ACHN (cell line): ENCODE measurements at regions not wholly inside any gene's neighbourhood (a gene's known extent, or its start where the extent isn't known, plus 50 kb on each side); places are given as distances from the start of the nearest gene placed in this dataset.
"Not testable (repeated sequence)": the region's sequence is repeated elsewhere in the genome, so short reads cannot be mapped to it uniquely, and the experiment has no call there.

Source experiments
- DNase-seq: peaks from one replicate; pipeline ENCODE4 v3.0.0-alpha.2; 2015
- in situ Hi-C: cut with HindIII; loops from 2 replicates; pipeline ENCODE4 v1.10.0; 2017; ENCODE audit warnings: low sequenced_read_pairs, low pct_ligation_motif_present, low pct_unique_long_range_greater_than_20kb

DNA sequence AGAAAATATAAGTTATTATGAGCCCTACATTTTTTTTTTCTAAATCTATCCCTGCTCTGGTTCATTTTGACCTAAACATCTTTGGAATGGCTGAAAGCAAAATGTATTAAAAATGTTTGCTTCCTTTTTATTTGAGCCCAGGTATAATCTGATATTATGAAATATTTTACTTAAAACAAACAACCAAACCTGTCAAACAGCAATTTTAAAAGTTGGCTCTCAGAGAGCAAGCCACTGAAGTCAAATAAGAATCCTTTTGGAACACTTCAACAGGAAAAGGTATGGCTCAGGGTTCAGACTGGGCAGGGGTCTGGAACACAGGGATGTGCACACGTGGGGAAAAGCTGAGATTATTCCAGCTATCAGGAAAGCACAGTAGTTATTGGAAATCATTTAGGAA, 782.9 kb downstream of the CCSER2 start:
- DNase-seq: no peak
- in situ Hi-C loops: no loop called here

DNA sequence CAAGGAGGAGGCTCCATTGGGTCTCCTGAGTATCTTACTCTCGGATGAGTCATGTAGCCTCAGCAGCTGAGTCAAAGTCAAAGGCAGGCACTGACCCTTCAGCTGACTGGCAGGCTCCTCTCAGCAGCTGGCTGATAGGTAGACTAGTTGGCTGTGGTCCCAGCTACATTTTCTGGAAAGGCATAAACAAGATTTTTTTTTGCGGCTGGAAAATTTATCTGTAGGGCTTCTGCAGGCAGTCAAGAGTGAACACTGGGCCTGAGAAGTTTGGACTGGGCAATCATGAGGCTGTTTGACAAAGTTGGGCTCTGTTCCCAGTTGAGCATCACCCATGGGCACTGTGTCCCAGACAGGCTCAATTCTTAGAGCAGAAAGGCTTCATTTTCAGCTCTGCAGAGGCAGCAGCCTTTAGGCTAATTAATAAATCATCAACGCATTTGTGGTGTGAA, 796.2 kb downstream of the CCSER2 start:
- DNase-seq: no peak
- in situ Hi-C loops: no loop called here

DNA sequence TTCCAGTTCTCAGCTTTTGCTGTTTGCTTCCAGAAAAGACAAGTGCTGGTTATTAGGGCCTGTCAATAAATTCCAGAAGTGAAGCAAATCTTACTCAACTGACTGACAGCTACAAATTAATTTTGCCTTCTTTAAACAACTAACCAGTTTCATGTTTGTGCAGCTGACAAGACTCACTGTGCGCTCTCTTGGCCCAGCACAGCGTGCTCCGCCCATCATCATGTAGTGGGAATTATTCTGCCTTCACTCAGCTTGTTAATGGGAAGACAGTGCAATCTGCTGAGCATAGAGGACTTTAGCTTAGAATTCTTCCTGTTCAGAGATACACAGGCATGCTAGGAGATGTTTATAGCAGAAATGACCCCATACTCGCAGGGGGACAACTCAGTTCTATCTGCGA, 808.9 kb downstream of the CCSER2 start:
- DNase-seq: no peak
- in situ Hi-C loops: no loop called here

DNA sequence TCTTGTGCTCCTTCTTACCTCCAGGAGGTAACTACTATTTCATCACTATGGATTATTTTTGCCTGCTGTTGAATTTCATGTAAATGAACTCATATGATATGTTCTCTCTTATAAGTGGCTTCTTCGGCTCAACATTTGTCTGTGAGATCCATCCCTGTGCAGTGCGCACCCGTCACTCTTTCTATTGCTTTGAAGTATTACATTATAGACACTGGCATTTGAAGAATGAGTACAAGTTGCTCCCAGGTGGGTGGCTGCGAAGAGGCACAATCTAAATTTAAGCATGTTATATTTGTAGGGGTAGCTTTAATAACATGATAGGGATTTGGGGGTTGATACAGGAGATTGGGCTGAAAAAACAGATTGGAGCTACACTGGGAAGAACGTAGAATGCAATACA, 809.7 kb downstream of the CCSER2 start:
- no peak for DNase-seq
- in situ Hi-C loops: no loop called here

DNA sequence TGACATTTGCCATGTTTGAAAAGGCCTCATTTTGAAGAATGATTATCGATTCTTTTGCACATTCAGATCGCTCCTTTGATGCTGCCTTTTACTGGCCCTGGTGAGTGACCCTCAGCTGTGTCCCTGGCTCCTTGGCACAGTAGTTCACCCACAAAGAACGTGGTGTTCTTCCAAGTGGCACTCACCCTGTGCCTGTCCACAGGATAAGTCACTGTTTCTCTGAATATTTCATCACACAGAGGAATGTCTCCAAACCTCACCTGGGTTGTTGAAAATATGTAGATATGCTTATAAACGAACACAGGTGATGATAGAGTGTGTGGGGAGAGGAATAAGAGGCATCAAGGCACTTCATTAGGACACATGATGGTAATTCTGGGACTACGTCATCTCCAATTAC, 810.7 kb downstream of the CCSER2 start:
- in situ Hi-C loops: no loop called here
- no peak for DNase-seq

DNA sequence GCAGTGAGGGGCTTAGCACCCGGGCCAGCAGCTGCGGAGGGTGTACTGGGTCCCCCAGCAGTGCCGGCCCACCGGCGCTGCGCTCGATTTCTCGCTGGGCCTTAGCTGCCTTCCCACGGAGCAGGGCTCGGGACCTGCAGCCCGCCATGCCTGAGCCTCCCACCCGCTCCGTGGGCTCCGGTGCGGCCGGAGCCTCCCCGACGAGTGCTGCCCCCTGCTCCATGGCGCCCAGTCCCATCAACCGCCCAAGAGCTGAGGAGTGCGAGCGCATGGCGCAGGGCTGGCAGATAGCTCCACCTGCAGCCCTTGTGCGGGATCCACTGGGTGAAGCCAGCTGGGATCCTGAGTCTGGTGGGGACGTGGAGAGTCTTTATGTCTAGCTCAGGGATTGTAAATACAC, 813.1 kb downstream of the CCSER2 start:
- in situ Hi-C loops, DNase-seq: not testable (repeated sequence)

DNA sequence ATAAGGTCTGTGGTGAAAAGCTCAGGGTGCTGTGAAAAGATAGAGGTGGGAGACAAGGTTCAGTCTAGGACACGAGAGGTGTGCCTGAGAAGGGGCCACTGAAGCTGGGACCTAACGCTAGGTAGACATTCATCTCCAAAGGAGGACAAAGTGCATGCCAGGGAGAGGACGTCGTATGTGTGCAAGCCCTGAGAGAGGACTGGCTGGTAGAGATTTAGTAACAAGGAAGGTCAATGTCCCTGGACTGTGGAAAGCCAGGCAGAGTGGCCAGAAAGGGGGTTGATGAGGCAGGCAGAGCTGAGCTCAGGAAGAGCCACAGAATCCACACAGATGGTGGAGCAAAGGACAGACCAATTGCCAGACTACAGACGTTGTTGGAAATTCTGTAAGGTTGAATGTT, 817.6 kb downstream of the CCSER2 start:
- DNase-seq: no peak

DNA sequence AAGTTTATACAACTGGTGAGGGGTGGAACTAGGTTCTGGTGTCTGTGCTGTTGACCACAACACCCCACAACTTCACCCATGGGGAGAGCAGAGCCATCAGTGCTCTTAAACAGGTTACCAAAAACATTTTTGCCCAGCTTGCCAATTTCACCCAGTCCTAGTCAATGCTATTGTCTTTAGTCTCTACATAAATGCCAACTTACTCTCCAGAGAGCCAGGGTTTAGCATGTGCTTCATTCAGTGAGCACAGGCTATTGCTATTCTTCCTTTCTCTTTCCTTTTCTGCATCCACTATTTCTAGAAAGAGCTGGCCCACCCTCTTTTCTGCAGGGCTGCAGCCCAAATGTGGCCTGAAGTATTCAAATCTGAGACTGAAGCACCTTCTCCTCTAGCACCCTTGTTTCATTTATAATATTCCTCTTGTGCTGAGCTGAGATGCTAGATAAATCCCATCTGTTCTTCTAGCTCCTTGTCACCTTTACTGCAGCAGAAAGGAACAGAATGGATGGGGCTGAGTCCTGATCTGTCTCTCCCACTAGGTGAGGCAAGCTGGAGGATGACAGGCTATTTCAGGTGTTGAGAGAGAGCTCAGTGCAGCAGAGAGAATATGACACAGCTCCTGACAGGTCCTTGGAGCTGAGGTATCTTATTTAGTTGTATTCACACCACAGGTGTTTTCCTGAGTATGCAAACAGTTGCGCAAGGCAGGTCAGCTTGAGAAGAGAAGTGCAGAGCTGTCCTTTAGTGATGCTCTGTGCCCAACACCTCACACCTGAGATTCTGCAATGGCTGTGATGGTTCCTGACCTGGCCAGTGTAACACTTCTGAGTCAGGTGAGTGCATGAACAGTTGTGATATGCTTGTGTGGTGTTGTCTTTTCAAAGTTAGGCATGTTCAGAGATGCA, 819.2 kb downstream of the CCSER2 start:
- in situ Hi-C loops: no loop called here
- no peak for DNase-seq

More for the DNA sequence above, 817.6 kb downstream of the CCSER2 start:
- in situ Hi-C loops: no loop called here

DNA sequence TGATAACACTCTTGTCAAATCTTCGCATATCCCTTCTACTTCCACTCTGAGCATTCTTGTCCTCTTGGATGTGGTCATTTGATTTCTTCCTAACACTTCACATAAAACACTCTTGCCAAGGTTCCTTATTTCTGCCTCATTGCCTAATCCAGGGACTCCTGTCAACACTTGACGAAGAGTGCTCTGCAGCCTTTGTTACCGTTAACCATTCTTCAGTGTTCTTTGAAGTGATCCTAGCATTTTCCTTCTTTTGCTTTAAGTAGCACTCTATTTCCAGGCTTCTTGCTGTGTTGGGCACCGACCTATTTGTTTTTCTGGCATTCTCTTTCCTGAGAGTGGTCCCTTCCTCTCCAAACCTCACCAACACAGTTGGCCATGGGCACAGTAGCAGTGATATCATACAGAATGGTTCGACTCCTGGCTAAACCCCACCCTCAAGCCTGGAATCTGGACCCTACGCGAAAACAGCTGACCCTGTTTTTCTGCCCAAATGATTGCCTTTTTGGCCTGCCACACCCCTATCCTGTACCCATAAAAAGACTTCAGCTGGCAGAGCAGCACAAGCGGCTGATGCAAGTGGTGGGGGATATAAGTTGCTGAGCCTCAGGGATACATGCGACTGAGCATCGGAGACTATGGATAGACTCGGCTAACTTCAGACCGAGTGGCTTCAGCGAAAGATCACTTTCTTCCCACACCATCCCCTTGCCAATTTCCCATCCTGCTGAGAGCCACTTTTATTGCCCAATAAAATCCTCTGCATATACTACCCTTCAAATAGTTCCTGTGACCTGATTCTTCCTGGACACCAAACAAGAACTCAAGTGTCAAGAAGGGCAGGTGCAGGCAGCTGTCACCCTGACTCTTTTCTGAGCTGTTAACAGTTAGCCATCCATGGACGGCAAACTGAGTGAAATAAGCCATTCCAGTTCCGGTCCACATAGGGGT, 820.6 kb downstream of the CCSER2 start:
- in situ Hi-C loops: no loop called here
- DNase-seq: no peak

DNA sequence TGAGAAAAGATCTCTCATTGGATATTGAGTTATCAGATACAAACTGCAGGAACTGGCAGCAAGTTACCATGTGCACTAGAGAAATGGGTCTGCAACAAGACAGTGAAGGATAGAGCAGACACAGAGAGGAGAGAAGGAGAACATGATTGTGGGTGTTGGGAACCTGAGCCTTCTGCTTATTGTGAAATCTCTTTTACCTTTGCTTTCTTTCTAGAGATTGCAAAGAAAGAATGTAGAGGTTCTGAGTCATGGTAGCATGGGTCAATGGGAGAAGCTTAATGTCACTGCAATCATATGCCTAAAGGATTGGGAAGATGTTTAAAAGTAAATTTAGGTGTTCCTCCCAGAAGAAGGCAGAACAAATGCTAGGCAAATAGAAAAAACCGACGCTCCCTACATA, 821.4 kb downstream of the CCSER2 start:
- in situ Hi-C loops: no loop called here
- DNase-seq: no peak

DNA sequence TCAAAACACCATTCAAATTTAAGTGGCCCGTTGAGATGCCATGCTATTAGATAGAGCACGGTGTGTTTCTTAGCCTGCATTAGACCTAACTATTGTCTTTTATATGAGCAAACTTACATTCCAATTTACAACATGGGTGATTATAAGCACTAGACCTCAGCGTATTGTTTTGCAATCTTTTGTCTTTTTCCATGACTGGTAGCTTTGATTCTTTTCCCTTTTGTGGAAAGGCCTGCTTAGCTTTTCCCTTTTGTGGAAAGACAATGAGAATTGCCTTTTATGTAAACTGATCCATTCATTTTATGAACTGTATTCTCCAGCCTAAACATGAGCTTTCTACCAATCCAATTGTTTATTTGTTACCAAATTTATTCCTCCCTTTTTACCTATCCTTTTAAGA, 823.1 kb downstream of the CCSER2 start:
- in situ Hi-C loops: no loop called here
- DNase-seq: no peak

DNA sequence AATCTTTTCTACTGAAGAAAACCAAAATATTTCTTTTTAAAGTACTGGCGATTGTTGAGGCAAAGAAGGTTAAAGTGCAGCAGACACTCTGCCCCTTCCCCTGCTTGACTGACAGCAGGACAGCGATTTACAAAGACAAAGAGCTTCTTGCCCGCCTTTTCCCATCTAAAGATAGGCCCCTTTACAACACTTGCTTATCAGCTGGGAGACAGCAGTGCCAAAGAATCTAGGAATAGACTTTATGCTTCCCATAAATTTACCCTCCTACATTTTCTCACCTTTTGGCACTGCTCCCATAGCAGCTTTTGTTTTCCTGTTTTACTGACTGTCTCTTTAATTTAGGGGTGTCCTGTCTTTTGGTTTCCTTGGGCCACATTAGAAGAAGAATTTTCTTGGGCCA, 824.1 kb downstream of the CCSER2 start:
- in situ Hi-C loops: no loop called here
- no peak for DNase-seq

DNA sequence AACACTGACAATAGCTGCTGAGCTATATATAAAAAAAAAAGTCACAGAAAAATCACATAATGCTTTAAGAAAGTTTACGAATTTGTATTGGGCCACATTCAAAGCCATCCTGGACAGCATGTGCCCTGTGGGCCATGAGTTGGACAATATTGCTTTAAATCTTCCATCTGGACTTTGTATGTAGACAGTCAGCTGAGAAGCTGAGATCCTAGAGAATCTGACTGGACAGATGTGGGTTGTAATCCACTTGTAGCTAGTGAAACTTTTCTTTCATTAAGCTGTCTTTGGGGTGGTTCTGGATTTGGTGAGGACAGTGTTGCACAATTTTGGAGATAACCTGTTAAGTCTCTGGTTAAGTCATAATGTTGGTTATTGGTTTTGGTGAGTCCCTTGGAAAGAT, 824.5 kb downstream of the CCSER2 start:
- in situ Hi-C loops: no loop called here
- DNase-seq: no peak

DNA sequence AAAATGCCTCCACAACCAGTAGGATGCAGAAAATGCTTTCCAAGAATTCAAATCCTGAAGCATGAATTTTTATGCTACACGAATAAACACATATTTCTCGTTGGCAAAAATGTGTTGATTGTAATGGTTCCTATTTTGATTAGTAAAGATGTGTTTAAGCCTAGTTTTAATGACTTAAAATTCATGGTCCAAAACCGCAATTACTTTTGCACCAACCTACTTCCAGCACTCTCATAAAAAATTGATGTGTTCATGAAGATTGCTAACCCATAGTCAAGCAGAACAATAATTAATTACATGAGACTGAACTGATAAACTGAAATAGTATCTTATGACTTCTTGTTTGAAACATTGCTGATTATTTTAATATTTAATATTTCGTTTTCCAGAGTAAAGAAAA, 828.8 kb downstream of the CCSER2 start:
- in situ Hi-C loops: no loop called here
- DNase-seq: no peak

DNA sequence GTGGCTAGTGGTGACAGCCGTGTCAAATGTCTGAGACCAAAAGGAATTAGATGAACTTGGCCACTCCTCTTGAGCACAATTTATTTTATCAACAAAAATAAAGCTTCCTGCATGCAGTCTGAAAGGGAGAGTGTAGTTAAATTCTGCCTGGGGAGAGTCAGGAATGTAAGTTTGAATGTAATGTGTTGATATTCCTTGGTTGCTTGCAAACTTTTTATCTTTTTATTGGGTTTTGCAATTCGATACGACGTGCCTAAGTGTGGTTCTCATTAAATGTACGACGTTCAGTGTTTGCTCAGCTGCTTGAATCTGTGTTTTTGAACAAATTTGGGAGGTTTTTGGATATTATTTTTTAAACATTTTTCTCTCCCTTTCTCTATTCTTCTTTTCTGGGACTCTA, 839.9 kb downstream of the CCSER2 start:
- no peak for DNase-seq
- in situ Hi-C loops: no loop called here

DNA sequence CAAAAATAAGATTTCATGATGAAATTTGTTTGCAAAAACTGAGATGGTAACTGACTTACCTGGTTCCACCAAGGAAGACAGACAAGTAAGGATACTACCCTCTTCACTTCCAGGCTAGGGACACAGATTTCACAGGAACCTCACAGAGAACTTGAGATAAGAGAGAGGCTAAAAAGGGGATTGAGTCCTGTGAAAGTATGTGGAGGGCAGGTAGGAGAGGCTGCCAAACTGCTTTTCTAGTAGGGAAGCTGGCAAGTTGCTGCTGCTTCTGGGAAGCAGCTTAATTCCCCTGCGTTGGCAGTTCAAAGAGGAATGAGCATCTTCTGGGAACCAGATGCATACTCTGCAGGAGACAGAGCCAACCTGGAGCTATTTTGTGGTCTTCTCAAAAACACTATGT, 841.6 kb downstream of the CCSER2 start:
- in situ Hi-C loops: no loop called here
- no peak for DNase-seq

DNA sequence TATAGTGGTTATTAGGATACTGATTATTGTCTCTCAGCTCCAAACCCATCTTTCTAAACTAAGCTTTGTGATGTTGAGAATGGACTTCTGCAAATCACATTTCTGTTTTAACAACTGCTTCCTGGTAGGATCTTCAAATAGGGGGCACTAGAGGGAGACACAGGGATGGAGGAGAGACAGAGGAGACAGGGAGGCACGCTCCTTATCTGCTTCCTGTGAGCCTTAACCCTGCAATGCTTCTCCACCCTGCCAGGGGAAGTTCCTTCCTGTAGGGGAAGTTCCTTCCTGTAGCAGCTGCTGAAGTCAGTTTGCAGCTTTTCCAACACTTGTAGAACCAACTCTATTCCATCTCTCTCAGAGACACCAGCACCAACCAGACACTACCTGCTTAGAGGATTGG, 847.2 kb downstream of the CCSER2 start:
- DNase-seq: no peak
- in situ Hi-C loops: no loop called here

DNA sequence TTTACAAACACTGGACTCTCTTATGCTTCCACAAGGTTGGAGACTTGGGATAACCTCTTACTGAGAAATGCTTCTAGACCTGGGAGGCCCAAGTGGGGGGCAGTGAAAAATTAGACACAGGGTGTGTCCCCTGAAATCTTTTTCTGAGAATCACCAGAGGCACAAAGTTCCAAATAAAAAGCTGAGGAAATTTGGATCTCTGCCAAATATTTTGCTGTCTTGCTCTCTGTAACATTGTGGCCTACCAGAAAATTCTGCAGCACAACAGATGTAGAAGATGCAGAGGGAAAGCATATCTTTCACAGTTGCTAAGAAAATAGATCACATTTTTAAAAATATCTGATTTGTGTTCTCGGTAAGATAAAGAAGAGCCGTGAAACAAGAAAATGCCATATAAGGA, 849.4 kb downstream of the CCSER2 start:
- in situ Hi-C loops: no loop called here
- no peak for DNase-seq

DNA sequence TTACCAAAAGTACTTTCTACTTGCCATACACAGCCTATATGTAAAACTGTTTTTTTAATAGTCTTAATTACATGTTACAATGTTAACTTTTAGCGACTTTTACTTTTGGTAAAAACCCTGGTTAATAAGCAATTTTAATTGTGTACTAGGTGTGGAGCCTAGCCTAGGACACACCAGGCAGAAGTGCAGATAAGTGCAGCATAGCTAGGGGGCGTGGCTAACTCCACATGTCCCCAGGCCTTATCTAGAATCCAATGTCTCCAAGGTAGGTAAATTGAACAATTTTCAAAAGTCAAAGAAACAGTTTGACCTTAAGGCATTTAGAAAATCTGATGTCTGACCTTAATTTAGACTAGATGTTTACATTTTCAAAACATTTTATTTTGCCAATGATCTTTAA, 858.7 kb downstream of the CCSER2 start:
- DNase-seq: no peak
- in situ Hi-C loops: no loop called here
